Progenitor cell of endocrine pancreas (in vitro differentiated cells): ENCODE measurements at regions not wholly inside any gene's neighbourhood (a gene's known extent, or its start where the extent isn't known, plus 50 kb on each side); places are given as distances from the start of the nearest gene placed in this dataset.

Source experiments
- DNase-seq: peaks from one replicate; pipeline ENCODE4 v3.0.0; 2021; ENCODE audit warnings: low spot score; ENCODE audit not compliant: unreplicated experiment
- H3K27ac Mint-ChIP-seq: 2 replicates; pipeline ENCODE4 v1.8.0; 2021; ENCODE audit warnings: mild to moderate bottlenecking, moderate library complexity, mixed read lengths
- H3K27me3 Mint-ChIP-seq: 2 replicates; pipeline ENCODE4 v1.8.0; 2021; ENCODE audit warnings: mixed read lengths
- H3K36me3 Mint-ChIP-seq: 2 replicates; pipeline ENCODE4 v1.8.0; 2022; ENCODE audit warnings: mixed read lengths; ENCODE audit not compliant: insufficient read depth
- H3K4me1 Mint-ChIP-seq: 2 replicates; pipeline ENCODE4 v1.8.0; 2021; ENCODE audit warnings: low read depth, mixed read lengths
- H3K4me3 Mint-ChIP-seq: 2 replicates; pipeline ENCODE4 v1.8.0; 2021; ENCODE audit warnings: low read depth, mild to moderate bottlenecking, moderate library complexity, mixed read lengths
- H3K9me3 Mint-ChIP-seq: 2 replicates; pipeline ENCODE4 v1.8.0; 2021; ENCODE audit warnings: low read depth, mixed read lengths
- TF ChIP-seq, protein P1 (sequence below): fragments of 200-600 bp; sonication (generic); IDR thresholded peaks from one replicate; pipeline ENCODE4 v1.5.0; 2021; ENCODE audit warnings: antibody characterized with exemption, mild to moderate bottlenecking; ENCODE audit not compliant: unreplicated experiment

DNA sequence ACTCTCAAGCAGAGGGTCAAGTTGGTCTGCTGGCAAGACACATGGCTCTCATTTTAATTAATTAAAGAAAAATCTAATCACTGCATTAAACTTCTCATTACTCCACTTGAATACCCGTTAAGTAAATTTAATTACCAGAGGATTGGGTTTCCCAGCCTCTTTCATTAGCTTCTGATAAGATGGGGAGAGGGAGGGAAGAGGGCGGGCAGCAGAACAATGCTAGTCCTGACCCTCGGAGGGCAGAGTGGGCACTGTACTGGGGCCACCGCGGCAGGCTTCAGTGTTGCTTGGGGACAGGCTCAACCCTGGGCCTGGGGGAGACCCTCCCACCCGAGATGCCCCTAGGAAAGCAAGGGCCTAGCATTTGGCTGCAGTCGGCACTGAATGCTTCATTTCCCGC lies 55.6 kb upstream of the LINGO1 start:
- Mint-ChIP-seq H3K9me3 (no peaks in the 10 kb centered on the region), H3K27ac (no peak overlapping the region), H3K27me3 (no peaks in the 10 kb centered on the region), H3K4me3 (no peak overlapping the region), H3K4me1 (no peaks in the 10 kb centered on the region), H3K36me3 (no peaks in the 10 kb centered on the region)
- DNase-seq = no peak
- TF ChIP-seq, protein P1, sequence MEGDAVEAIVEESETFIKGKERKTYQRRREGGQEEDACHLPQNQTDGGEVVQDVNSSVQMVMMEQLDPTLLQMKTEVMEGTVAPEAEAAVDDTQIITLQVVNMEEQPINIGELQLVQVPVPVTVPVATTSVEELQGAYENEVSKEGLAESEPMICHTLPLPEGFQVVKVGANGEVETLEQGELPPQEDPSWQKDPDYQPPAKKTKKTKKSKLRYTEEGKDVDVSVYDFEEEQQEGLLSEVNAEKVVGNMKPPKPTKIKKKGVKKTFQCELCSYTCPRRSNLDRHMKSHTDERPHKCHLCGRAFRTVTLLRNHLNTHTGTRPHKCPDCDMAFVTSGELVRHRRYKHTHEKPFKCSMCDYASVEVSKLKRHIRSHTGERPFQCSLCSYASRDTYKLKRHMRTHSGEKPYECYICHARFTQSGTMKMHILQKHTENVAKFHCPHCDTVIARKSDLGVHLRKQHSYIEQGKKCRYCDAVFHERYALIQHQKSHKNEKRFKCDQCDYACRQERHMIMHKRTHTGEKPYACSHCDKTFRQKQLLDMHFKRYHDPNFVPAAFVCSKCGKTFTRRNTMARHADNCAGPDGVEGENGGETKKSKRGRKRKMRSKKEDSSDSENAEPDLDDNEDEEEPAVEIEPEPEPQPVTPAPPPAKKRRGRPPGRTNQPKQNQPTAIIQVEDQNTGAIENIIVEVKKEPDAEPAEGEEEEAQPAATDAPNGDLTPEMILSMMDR = no peak

DNA sequence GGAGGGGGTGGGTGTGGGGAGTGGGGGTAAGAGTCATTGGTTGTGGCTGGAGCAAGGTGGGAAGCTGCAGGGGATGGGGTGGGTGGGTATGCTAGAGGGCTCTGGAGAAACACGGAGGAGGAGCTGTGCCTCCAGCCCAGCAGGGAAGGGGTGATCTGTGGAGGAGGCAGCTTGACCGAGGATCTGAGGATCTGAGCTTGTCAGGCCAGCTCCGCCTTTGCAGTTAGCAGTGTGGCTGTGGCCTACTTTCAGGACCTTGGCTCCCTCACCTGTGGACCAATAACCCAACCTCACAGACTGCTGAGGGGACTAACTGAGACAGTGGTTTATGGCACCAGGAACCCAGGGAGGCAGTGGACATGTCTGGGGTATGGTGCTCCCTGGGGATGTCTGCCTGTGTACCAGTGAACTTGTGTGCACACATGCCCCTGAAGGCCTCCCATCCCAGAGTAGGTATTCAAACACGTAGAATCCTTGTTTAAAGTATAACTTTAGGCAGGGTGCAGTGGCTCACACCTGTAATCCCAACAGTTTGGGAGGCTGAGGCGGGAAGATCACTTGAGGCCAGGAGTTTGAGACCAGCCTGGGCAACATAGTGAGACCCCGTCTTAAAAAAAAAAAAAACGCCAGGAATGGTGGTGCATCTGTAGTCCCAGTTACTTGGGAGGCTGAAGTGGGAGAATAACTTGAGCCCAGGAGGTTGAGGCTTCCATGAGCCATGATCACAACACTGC lies 52.5 kb upstream of the LINGO1 start:
- Mint-ChIP-seq H3K36me3 (no peaks in the 10 kb centered on the region), H3K27me3 (no peaks in the 10 kb centered on the region), H3K27ac (no peak overlapping the region), H3K4me3 (no peak overlapping the region), H3K4me1 (no peaks in the 10 kb centered on the region), H3K9me3 (no peaks in the 10 kb centered on the region)
- no peak for DNase-seq
- TF ChIP-seq, protein P1 = no peak

DNA sequence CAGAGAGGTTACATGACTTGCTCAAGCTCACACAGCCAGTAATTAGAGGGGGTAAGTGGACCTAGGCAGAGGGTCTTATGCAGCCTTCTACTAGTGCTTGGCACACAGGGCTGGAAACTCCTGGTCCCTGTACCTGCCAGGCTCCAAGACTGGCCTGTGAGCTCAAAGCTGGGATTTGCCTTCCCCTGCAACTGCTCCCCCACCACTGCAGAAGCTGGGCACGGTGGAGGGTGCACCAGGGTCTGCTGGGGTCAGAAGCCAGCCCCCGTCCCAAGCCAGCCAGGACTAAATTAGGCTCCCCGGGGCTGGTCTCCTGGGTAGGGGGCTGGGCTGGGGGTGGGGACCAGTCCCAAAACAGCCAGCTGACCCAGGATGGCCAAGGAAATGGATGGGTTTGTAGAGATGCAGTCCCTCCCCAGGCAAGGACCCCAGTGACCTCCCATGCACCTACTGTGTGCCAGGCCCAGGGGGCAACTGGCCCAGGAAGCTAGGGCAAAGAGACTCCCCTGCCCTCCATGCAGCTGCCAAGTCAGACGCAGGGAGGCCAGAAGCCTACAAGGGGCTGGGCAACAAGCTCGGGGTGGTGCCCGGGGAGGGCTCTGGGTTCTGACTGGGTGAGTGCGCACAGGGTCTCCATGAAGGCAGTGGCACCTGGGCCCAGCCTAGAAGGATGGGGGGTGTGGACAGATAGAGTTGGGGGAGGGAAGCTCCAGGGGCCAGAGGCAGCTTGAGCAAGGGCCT lies 51.8 kb upstream of the LINGO1 start:
- DNase-seq = no peak
- H3K4me1 Mint-ChIP-seq = no peaks in the 10 kb centered on the region
- no peaks in the 10 kb centered on the region for H3K36me3 Mint-ChIP-seq
- TF ChIP-seq, protein P1 = no peak
- no peak overlapping the region for H3K4me3 Mint-ChIP-seq
- no peaks in the 10 kb centered on the region for H3K27me3 Mint-ChIP-seq
- no peaks in the 10 kb centered on the region for H3K9me3 Mint-ChIP-seq
- no peak overlapping the region for H3K27ac Mint-ChIP-seq

DNA sequence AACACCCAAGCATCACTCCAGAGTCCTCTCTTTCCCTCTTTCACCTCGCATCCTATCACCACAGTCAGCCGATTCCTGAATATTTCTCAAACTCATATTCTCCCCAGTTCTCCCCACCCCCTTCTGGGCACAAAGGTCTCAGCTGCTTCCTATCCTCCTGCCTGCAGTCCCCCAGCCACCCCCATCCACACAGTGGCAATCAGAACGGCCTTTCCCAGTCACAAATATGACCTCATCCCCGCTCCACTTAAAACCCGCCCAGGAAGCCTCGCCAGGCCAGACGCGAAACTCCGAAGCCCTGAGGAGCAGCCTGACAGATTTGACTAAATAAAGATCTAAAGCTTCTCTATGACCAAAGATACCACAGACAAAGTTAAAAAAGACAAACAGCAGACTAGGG lies 49.9 kb upstream of the LINGO1 start:
- no peaks in the 10 kb centered on the region for H3K27me3 Mint-ChIP-seq

More for the DNA sequence above, 49.9 kb upstream of the LINGO1 start:
- Mint-ChIP-seq H3K4me3 (no peak overlapping the region), H3K27ac (no peak overlapping the region), H3K4me1 (no peaks in the 10 kb centered on the region), H3K9me3 (no peaks in the 10 kb centered on the region), H3K36me3 (no peaks in the 10 kb centered on the region)
- TF ChIP-seq, protein P1 = no peak
- no peak for DNase-seq
